ENCODE measurements at regions not wholly inside any gene's neighbourhood (a gene's known extent, or its start where the extent isn't known, plus 50 kb on each side); places are given as distances from the start of the nearest gene placed in this dataset.

DNA sequence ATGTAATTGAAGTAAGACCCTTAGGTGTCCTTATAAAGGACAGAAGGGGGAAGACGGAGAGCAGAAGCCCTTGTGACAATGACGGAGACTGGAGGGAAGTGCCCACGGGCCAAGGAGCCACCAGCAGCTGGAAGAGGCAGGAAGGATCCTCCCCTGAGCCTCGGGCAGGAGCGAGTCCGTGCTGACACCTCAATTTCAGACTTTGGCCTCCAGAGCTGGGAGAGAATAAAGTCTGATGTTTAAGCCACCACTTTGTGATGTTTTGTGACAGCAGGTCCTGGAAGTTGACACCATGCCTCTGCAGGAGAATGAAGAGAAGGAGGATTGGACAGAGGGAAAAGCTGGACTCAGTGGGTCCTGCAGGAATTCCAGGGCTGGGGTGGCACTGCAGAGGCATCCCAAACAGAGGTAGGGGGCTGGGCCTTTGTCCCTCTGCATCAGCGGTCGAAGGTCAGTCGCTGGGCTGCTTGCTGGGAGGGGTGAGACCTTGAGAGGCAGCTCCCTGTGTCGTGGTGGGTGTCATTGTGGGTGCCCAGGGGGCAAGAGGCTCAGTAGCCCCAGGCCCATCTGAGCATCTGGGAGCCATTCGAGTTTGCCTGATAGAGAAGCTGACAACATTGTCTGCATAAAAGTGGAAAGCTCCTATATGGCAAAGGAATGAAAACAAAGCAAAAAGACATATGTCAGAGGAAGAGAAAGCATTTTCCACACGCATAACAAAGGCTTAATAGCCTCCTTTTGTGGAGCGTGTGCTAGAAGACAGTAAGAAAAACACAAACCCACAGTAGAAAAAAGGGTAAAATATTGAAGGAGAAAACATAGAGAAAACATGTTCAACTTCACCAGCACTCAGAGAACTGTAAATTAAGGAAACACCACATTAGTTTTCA lies 68.8 kb downstream of the RTL6 start:
- no peak overlapping the region for H3K9ac ChIP-seq (replicated peaks; ENCODE audit: extremely low read depth, insufficient read depth, low read length)
- H3K4me3 ChIP-seq (replicated peaks in 1 of 3; ENCODE audit: insufficient read depth in 1 of 3, low read depth in 1 of 3, low read length in 3 of 3) = no peak overlapping the region
- H3K9me3 ChIP-seq (replicated peaks; ENCODE audit: control insufficient read depth, insufficient read depth, low read length) = no peaks in the 10 kb centered on the region
- H4K20me1 ChIP-seq (replicated peaks; ENCODE audit: control insufficient read depth, extremely low read depth, insufficient read depth, low read length) = no peaks in the 10 kb centered on the region
- no peak overlapping the region for H2AFZ ChIP-seq (ENCODE audit: low read depth, low read length)
- BruUV-seq (replicated peaks) = no TSS peak
- no peaks in the 10 kb centered on the region for H3K4me1 ChIP-seq (ENCODE audit: control insufficient read depth, extremely low read depth, insufficient read depth, low read length)
- H3K4me2 ChIP-seq (ENCODE audit: insufficient read depth, low read length) = no peak overlapping the region
- no peak for TF ChIP-seq POLR2A (IDR thresholded peaks at IDR 0.05; ENCODE audit: low read depth, low read length)
- H3K9me1 ChIP-seq (replicated peaks; ENCODE audit: control insufficient read depth, extremely low read depth, insufficient read depth, low read length) = no peaks in the 10 kb centered on the region
- H3K36me3 ChIP-seq (ENCODE audit: control insufficient read depth in 2 of 2, extremely low read depth in 1 of 2, insufficient read depth in 2 of 2, low read length in 2 of 2) = no peaks in the 10 kb centered on the region
- POLR2A ChIA-PET = no interaction called here
- FAIRE-seq (no peak), DNase-seq (ENCODE audit: low read depth, low spot score) (no peak)
- intact Hi-C loops (cut with micrococcal nuclease) = no loop called here
- dilution Hi-C loops (cut with MboI; ENCODE audit: extremely low pct_ligation_motif_present, low sequenced_read_pairs) = no loop called here
- no peak overlapping the region for H3K27ac ChIP-seq (ENCODE audit: insufficient read depth, low read depth, low read length)
- no peaks in the 10 kb centered on the region for H3K79me2 ChIP-seq (ENCODE audit: control insufficient read depth, insufficient read depth, low read length)
- CTCF ChIA-PET = no interaction called here
- H3K27me3 ChIP-seq (ENCODE audit: control insufficient read depth in 2 of 2, insufficient read depth in 2 of 2, low read length in 2 of 2) = no peaks in the 10 kb centered on the region

DNA sequence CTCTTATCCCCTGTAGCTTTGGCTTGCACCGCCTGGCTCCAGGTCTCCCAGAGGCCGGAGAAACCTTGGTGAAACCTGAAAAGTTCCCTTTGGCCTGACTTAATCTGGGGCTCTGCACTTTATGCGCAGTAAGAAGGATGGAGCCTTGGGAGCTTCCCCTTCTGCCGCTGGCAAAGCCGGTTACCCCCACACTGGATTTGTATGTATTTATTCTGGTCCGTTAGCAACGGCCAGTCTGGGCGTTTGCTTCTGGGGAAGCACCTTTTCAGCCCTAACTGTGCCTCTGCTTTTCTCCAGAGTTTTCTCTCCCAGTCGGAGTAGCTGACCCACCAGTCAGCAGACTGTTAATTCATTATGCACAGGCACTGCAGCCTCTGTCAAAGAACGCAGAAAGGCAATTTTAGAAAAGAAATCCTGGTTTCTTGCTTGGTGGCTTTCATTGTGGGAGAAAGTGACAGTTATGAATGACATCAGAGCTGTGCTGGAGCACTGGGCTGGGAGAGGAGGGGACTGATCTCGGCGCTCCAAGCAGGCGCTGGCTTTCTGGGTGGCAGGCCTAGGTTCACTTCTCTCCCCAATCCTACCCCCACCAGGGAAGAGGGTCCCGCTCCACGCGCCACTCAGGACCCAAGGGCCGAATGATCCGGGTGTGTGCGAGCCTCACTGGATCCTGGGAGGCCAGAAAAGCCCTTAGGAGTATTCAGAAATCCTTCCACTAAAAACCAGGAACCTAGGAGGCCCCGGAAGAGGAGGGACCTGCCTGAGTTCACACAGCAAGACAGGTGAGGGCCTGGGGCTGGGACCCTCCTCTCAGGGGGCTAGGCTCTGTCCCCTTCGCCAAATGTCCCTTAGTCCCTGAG lies 70.2 kb downstream of the RTL6 start:
- CTCF ChIA-PET = no interaction called here
- H3K4me3 ChIP-seq (replicated peaks in 1 of 3; ENCODE audit: insufficient read depth in 1 of 3, low read depth in 1 of 3, low read length in 3 of 3) = no peak overlapping the region
- H3K27ac ChIP-seq (ENCODE audit: insufficient read depth, low read depth, low read length) = no peak overlapping the region
- H3K9me1 ChIP-seq (replicated peaks; ENCODE audit: control insufficient read depth, extremely low read depth, insufficient read depth, low read length) = no peaks in the 10 kb centered on the region
- H3K4me1 ChIP-seq (ENCODE audit: control insufficient read depth, extremely low read depth, insufficient read depth, low read length) = no peaks in the 10 kb centered on the region
- DNase-seq (ENCODE audit: low read depth, low spot score) = no peak
- dilution Hi-C loops (cut with MboI; ENCODE audit: extremely low pct_ligation_motif_present, low sequenced_read_pairs) (no loop called here), intact Hi-C loops (cut with micrococcal nuclease) (no loop called here)
- no peak overlapping the region for H2AFZ ChIP-seq (ENCODE audit: low read depth, low read length)
- no peaks in the 10 kb centered on the region for H3K36me3 ChIP-seq (ENCODE audit: control insufficient read depth in 2 of 2, extremely low read depth in 1 of 2, insufficient read depth in 2 of 2, low read length in 2 of 2)
- POLR2A ChIA-PET = no interaction called here
- no TSS peak for BruUV-seq (replicated peaks)
- no peaks in the 10 kb centered on the region for H4K20me1 ChIP-seq (replicated peaks; ENCODE audit: control insufficient read depth, extremely low read depth, insufficient read depth, low read length)
- no peak for TF ChIP-seq JUN (IDR thresholded peaks at IDR 0.05; ENCODE audit: borderline replicate concordance, insufficient read depth, insufficient read length, low read depth)
- no peak for TF ChIP-seq EZH2 (IDR thresholded peaks at IDR 0.05; ENCODE audit: borderline replicate concordance, low read depth, low read length, severe bottlenecking)
- TF ChIP-seq MYC (IDR thresholded peaks at IDR 0.05; ENCODE audit: low read depth, low read length) = no peak
- TF ChIP-seq POLR2AphosphoS5 (IDR thresholded peaks at IDR 0.05; ENCODE audit: insufficient read depth, low read depth, low read length) = no peak
- TF ChIP-seq, protein P1, sequence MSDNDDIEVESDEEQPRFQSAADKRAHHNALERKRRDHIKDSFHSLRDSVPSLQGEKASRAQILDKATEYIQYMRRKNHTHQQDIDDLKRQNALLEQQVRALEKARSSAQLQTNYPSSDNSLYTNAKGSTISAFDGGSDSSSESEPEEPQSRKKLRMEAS (IDR thresholded peaks at IDR 0.05; ENCODE audit: insufficient read depth, insufficient read length) = no peak
- no peak for TF ChIP-seq POLR2A (IDR thresholded peaks at IDR 0.05; ENCODE audit: low read depth, low read length)
- no peak for TF ChIP-seq GATA2 (IDR thresholded peaks at IDR 0.05; ENCODE audit: insufficient read depth, insufficient read length, low read depth, low read length)
- TF ChIP-seq FOS (IDR thresholded peaks at IDR 0.05; ENCODE audit: borderline replicate concordance, insufficient read depth, low read length) = no peak
- no peaks in the 10 kb centered on the region for H3K27me3 ChIP-seq (ENCODE audit: control insufficient read depth in 2 of 2, insufficient read depth in 2 of 2, low read length in 2 of 2)
- no peak overlapping the region for H3K9ac ChIP-seq (replicated peaks; ENCODE audit: extremely low read depth, insufficient read depth, low read length)
- no peak overlapping the region for H3K4me2 ChIP-seq (ENCODE audit: insufficient read depth, low read length)
- no peaks in the 10 kb centered on the region for H3K9me3 ChIP-seq (replicated peaks; ENCODE audit: control insufficient read depth, insufficient read depth, low read length)
- no peak for FAIRE-seq
- no peaks in the 10 kb centered on the region for H3K79me2 ChIP-seq (ENCODE audit: control insufficient read depth, insufficient read depth, low read length)

Data from endothelial cell of umbilical vein (primary cell).